Psoas muscle (tissue), 7 donors: ENCODE measurements at regions not wholly inside any gene's neighbourhood (a gene's known extent, or its start where the extent isn't known, plus 50 kb on each side); places are given as distances from the start of the nearest gene placed in this dataset.

Experiments used
- ATAC-seq, 4 donors: fragments of 200-7000 bp; cut with Tn5 transposase; one replicate each; pipeline ENCODE4 v1.9.1; 2020; ENCODE audit warnings: moderate library complexity in 3 of 4, mild to moderate bottlenecking in 2 of 4
- DNase-seq, 2 donors: peaks; one replicate each; pipeline ENCODE4 v3.0.0-alpha.2; 2020
- H3K27ac ChIP-seq: fragments of 200-600 bp; one replicate; pipeline ENCODE4 v1.8.0; 2022
- H3K27me3 ChIP-seq, 3 donors: fragments of 200-600 bp in 1 of 3; one replicate each; pipeline versions ENCODE4 v1.6.1 to v1.8.0; 2013 to 2022; ENCODE audit warnings: low read length in 2 of 3, mild to moderate bottlenecking in 2 of 3, moderate library complexity in 1 of 3; ENCODE audit not compliant: insufficient read depth in 3 of 3
- H3K36me3 ChIP-seq, 2 donors: fragments of 200-600 bp in 1 of 2; one replicate each; pipeline versions ENCODE4 v1.6.1 to v1.8.0; 2013 to 2022; ENCODE audit warnings: low read depth in 1 of 2, mild to moderate bottlenecking in 1 of 2, moderate library complexity in 1 of 2; ENCODE audit not compliant: insufficient read depth in 1 of 2
- H3K4me1 ChIP-seq: fragments of 200-600 bp; one replicate; pipeline ENCODE4 v1.8.0; 2022
- H3K4me3 ChIP-seq: fragments of 200-600 bp; one replicate; pipeline ENCODE4 v1.8.0; 2022; ENCODE audit warnings: mild to moderate bottlenecking
- H3K9me3 ChIP-seq: fragments of 200-600 bp; one replicate; pipeline ENCODE4 v1.8.0; 2022
- WGBS, 3 donors: extraction: QIAGEN DNeasy Blood & Tissue Kit; methylation state at CpG; one replicate each; pipeline versions ENCODE4 v1.1.6 to v1.1.7; 2013; 5-methylcytosine and 5-hydroxymethylcytosine counted together
- intact Hi-C, 2 donors: fragments of 100-400 bp; cut with DNase I; formaldehyde crosslinking; loops; one replicate each; pipeline versions ENCODE4 v1.11.0 to v1.14.2; 2022
- TF ChIP-seq, protein P1 (sequence below): fragments of 200-600 bp; IDR thresholded peaks from one replicate; pipeline ENCODE4 v1.8.0; 2022; ENCODE audit warnings: antibody characterized with exemption
- donor health status: healthy with polysubstance abuse.
- donor health status: DM: no; HTN: no; CAD: no; lungs with moderate emphysema.
- donor health status: Bipolar disorder and iron deficiency.
- donor health status: healthy.
- donor health status: DM: yes; HTN: yes; CAD: no.
- donor health status: DM: no; HTN: no; CAD: no.
- donor health status: DM: yes; HTN: yes; CAD: no.

DNA sequence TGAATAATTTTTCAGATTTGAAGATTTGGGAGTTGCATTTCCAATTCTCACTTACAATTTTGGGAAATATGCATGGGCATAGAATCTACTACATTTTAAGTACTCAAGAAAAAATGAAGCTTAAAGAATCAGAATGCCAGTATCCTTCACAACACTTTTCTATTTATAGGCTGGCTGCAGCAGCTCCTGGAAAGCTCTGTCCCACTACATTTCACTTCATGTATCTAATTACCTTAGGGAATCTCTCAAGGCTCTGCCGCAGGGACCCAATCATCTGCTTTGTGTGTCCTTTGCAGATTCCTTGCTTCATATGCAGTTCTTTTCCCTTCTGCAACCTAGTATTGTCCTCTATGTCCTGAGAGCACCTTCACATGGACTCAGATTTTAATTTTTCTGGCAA, 102.9 kb downstream of the NUP35 start:
- ATAC-seq (peak; percentile 65 to 87 (median 71)), DNase-seq (no peak)
- intact Hi-C loops = no loop called here
- 19 to 31% (median 21%) methylated on average over 1 of the region's 1 CpG for WGBS, 3 donors
- Histone ChIP-seq H3K27me3 (no peaks in the 10 kb centered on the region), H3K4me1 (peaks cover 23% of the 10 kb centered on the region), H3K4me3 (no peak overlapping the region), H3K27ac (no peak overlapping the region), H3K36me3 (no peaks in the 10 kb centered on the region), H3K9me3 (no peaks in the 10 kb centered on the region)
- TF ChIP-seq, protein P1, sequence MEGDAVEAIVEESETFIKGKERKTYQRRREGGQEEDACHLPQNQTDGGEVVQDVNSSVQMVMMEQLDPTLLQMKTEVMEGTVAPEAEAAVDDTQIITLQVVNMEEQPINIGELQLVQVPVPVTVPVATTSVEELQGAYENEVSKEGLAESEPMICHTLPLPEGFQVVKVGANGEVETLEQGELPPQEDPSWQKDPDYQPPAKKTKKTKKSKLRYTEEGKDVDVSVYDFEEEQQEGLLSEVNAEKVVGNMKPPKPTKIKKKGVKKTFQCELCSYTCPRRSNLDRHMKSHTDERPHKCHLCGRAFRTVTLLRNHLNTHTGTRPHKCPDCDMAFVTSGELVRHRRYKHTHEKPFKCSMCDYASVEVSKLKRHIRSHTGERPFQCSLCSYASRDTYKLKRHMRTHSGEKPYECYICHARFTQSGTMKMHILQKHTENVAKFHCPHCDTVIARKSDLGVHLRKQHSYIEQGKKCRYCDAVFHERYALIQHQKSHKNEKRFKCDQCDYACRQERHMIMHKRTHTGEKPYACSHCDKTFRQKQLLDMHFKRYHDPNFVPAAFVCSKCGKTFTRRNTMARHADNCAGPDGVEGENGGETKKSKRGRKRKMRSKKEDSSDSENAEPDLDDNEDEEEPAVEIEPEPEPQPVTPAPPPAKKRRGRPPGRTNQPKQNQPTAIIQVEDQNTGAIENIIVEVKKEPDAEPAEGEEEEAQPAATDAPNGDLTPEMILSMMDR = no peak

DNA sequence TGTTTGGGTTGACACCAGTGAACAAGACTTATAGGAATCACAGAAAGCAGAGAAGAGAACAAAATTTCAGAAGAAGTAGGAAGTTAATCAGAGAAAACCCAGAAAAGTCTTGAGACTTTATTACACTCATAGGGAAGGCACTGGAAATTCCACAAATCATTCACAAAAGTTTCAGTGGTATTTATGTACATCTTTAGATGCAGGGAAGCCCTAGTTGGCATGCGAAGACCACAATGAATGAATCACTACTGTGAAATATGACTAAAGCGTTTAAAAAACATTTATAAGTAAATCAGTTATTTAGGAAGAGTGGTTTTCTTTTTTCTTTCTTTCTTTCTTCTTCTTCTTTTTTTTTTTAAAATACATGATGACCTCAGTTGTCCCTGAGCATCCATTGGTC, 105.1 kb downstream of the NUP35 start:
- WGBS, 3 donors = 94 to 98% (median 97%) methylated on average over 2 of the region's 2 CpGs
- Histone ChIP-seq H3K9me3 (no peaks in the 10 kb centered on the region), H3K4me3 (no peak overlapping the region), H3K27me3 (no peaks in the 10 kb centered on the region), H3K4me1 (peaks cover 22% of the 10 kb centered on the region), H3K27ac (no peak overlapping the region), H3K36me3 (no peaks in the 10 kb centered on the region)
- DNase-seq (no peak), ATAC-seq (no peak)
- intact Hi-C loops = no loop called here
- TF ChIP-seq, protein P1 = no peak

DNA sequence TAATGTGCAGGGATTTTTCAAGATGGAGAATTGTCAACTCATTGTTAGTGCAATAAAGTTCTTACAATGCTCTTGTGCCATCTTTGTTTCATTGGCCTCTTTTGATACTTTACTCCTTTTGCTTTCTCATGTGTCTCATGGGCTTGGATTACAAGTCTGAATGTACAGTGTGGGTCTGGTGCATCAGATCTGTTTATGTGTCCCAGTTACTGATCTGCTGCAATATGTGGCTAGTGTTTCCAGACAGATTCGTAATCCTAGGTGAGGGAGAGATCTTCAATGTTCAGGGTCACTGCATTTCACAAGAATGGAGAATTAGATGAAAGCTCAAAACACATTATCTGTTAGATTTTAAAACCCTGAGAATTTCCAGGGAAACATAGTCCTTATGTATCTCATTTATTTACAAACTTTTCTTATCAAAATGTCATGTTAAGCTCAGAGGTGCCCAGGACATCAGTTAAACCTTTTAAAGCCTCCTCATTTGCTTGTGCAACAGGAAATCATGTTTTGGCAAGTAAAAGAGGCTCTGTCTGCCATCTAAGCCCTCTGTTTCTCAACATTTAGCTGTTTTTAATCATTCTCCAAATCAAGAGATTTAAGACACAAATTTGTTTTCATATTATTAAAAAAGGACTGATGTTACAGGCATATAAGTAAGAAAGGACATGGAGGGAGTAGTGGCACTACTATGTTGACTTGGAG, 108.1 kb downstream of the NUP35 start:
- H3K4me3 ChIP-seq = no peak overlapping the region
- peaks cover 5% of the 10 kb centered on the region for H3K4me1 ChIP-seq
- no peak for ATAC-seq
- no peaks in the 10 kb centered on the region for H3K9me3 ChIP-seq
- TF ChIP-seq, protein P1 = no peak
- no peak for DNase-seq
- 50 to 94% (median 54%) methylated on average over 1 of the region's 1 CpG for WGBS, 3 donors
- H3K27ac ChIP-seq = no peak overlapping the region
- H3K36me3 ChIP-seq = no peaks in the 10 kb centered on the region
- no peaks in the 10 kb centered on the region for H3K27me3 ChIP-seq
- intact Hi-C loops = no loop called here

DNA sequence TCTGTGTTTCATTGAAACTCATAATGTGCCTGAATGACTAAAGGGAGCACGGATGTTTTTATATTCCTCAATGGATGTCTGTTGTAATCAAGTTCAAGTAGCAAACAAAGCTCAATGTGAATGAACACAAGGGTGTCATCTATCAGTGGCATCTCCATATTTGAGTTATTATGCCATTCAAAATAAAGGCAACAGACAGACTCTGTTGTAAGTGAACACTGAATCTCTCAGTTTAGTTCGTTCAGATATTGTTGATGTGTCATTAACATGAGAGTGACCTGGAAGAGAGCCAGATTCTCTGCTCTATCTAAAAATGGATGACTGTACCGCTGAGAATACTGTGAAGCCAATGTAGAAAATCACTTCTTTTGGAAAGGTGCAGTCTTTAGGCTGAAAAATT, 118.7 kb downstream of the NUP35 start:
- H3K36me3 ChIP-seq = no peaks in the 10 kb centered on the region
- no peaks in the 10 kb centered on the region for H3K4me1 ChIP-seq
- no peak overlapping the region for H3K4me3 ChIP-seq
- no peak overlapping the region for H3K27ac ChIP-seq
- no peaks in the 10 kb centered on the region for H3K27me3 ChIP-seq
- 42 to 46% (median 42%) methylated on average over 3 of the region's 3 CpGs for WGBS, 3 donors
- no peaks in the 10 kb centered on the region for H3K9me3 ChIP-seq
- ATAC-seq = no peak
- intact Hi-C loops = no loop called here
- TF ChIP-seq, protein P1 = no peak
- DNase-seq = no peak

DNA sequence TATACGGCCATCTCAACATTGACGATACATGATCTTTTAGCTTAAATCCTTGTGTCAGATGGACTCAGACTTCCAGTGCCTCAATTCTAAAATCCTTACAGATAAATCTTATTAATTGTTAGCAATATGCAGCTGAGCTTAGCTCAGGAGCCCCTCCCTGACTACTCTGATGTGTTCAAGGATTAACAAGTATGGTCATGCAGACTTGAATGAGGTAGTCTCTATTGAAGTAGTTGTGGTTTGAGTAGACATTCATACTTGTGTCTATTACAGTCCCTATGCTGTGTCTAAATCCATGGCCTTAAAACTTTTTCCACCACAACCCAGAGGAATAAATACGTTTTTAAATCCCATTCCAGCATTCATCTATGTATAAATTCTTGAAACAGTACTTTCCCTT, 119.5 kb downstream of the NUP35 start:
- H3K9me3 ChIP-seq = no peaks in the 10 kb centered on the region
- no peaks in the 10 kb centered on the region for H3K36me3 ChIP-seq
- 92 to 94% (median 93%) methylated on average over 3 of the region's 3 CpGs for WGBS, 3 donors
- H3K4me1 ChIP-seq = no peaks in the 10 kb centered on the region
- H3K27ac ChIP-seq = no peak overlapping the region
- TF ChIP-seq, protein P1 = no peak
- H3K4me3 ChIP-seq = no peak overlapping the region
- ATAC-seq = no peak
- no peak for DNase-seq
- intact Hi-C loops = no loop called here
- no peaks in the 10 kb centered on the region for H3K27me3 ChIP-seq
